ENCODE measurements at regions not wholly inside any gene's neighbourhood (a gene's known extent, or its start where the extent isn't known, plus 50 kb on each side); places are given as distances from the start of the nearest gene placed in this dataset.

- CTCF ChIA-PET, result no interaction called here
Measured at GRCh38 chr16:5670198-5670597, 572.6 kb upstream of the EEF2KMT start.

DNA sequence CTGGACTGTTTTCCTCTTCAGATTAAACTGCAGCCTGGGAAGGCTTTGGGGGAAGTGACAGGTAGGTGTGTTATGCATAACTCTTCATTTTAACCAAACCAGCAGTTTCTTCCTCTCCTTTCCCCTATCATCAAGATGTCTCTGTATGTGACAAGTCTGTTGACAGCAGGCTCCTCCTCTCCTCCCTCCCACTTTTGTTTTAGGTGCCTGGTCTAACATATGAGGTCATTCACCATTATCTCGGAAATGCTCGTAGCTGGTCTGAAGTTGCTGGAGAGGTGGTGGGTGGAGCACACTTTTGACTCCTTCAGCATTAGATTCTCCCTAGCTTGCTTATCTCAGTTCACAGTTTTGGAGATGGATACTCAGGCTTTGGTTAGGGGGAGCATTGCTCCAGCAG, 571.0 kb upstream of the EEF2KMT start:
- no peak for TF ChIP-seq CTCF (IDR thresholded peaks at IDR 0.05; ENCODE audit: control extremely low read depth, extremely low read depth, low read depth, missing control alignments)
- POLR2A ChIA-PET, result no interaction called here
- CTCF ChIA-PET, result no interaction called here
- no peak for DNase-seq (ENCODE audit: extremely low spot score)

More at GRCh38 chr16:5670198-5670597, 572.6 kb upstream of the EEF2KMT start:
- no peak for TF ChIP-seq CTCF (IDR thresholded peaks at IDR 0.05; ENCODE audit: control extremely low read depth, extremely low read depth, low read depth, missing control alignments)
- no peak for DNase-seq (ENCODE audit: extremely low spot score)
- POLR2A ChIA-PET, result no interaction called here

- no peak for TF ChIP-seq CTCF (IDR thresholded peaks at IDR 0.05; ENCODE audit: control extremely low read depth, extremely low read depth, low read depth, missing control alignments)
- ChIA-PET POLR2A (no interaction called here), CTCF (no interaction called here)
Measured at GRCh38 chr16:5665834-5666233, 568.2 kb upstream of the EEF2KMT start.

GRCh38 chr16:5653789-5654188, 556.2 kb upstream of the EEF2KMT start:
- no peak for TF ChIP-seq CTCF (IDR thresholded peaks at IDR 0.05; ENCODE audit: control extremely low read depth, extremely low read depth, low read depth, missing control alignments)
- DNase-seq (ENCODE audit: extremely low spot score), result no peak
- ChIA-PET POLR2A (no interaction called here), CTCF (no interaction called here)

More at GRCh38 chr16:5665834-5666233, 568.2 kb upstream of the EEF2KMT start:
- DNase-seq (ENCODE audit: extremely low spot score), result no peak

DNA sequence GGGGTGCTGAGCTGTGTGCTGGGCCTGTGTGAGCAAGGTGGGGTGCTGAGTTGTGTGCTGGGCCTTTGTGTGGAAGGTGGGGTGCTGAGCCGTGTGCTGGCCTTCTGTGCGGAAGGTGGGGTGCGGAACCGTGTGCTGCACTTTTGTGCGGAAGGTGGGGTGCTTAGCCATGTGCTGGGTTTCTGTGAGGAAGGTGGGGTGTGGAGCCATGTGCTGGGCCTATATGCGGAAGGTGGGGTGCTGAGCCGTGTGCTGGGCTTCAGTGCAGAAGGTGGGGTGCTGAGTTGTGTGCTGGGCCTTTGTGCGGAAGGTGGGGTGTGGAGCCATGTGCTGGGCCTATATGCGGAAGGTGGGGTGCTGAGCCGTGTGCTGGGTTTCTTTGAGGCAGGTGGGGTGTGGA, 555.4 kb upstream of the EEF2KMT start:
- no peak for DNase-seq (ENCODE audit: extremely low spot score)
- CTCF ChIA-PET, result interaction anchor here (0.9 kb wide), 1 partner anchor 990 kb away, joined by 3 read pairs; no protein-coding TSS in a partner anchor
- no peak for TF ChIP-seq CTCF (IDR thresholded peaks at IDR 0.05; ENCODE audit: control extremely low read depth, extremely low read depth, low read depth, missing control alignments)

DNA sequence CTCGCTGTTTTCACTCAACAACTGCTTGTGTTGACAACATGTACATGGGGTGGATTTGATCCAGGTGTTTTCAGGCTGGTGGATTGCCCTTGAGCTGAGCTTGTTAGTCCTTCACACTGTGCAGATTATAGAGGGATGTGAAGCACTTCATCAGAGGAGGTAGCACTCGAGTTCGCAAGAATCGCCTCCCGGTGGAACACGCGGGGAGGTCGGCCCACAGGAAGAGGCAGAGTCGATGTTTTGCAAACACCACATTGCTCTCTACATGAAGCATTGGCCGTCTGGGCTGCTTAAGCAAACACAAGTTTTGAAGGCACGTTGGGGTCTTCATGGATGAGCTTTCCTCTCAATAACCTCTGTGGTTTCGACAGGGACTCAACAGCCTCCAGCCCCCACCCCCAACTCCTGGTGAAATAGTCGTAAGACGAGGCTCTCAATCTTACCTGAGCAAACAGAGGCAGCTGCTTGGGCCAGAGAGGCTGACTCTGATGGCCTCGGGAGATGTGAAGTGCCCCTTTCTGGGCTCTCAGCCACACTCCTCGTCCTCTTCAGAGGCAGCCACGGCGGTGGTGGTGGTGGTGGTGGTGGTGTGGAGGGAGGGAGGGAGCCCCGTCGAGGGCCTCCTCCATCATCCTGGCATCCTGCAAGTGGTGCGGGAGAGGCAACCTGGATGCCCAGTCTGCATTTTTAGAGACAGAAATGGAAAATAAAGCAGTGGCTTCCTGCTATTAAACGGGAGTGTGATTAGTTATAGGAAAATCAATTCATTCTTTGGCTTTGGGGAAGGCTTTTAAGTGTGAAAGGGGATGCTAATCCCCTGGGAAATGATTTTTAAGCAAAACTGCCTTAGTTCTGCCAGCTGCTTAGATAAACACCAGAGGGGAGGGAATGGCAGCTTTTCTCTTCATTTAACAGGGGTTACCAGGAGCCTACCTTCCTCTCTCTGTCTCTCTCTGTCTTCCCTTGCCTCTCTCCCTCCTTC, 552.5 kb upstream of the EEF2KMT start:
- CTCF ChIA-PET, result no interaction called here
- TF ChIP-seq CTCF (IDR thresholded peaks at IDR 0.05; ENCODE audit: control extremely low read depth, extremely low read depth, low read depth, missing control alignments), result no peak
- POLR2A ChIA-PET, result no interaction called here
- DNase-seq (ENCODE audit: extremely low spot score), result no peak

More for the DNA sequence above, 555.4 kb upstream of the EEF2KMT start:
- POLR2A ChIA-PET, result no interaction called here
